SK-N-SH (cell line): ENCODE measurements at regions not wholly inside any gene's neighbourhood (a gene's known extent, or its start where the extent isn't known, plus 50 kb on each side); places are given as distances from the start of the nearest gene placed in this dataset.

Experiments used
- CTCF ChIP-seq: fragments of 200-600 bp; sonication (generic); IDR thresholded peaks from 2 replicates; pipeline ENCODE4 v1.6.1; 2017; ENCODE audit warnings: antibody characterized with exemption, mild to moderate bottlenecking, moderate library complexity
- EP300 ChIP-seq, 2 experiments: IDR thresholded peaks; 2 replicates each; pipeline versions ENCODE4 v1.4.0 to v1.6.1; 2012; ENCODE audit warnings: borderline replicate concordance in 1 of 2, low read depth in 1 of 2, low read length in 1 of 2
- EZH2phosphoT487 ChIP-seq: fragments of 200-600 bp; sonication (generic); IDR thresholded peaks from 2 replicates; pipeline ENCODE4 v1.6.1; 2017; ENCODE audit warnings: low read depth, mixed run types, mild to moderate bottlenecking, antibody characterized with exemption, moderate library complexity, borderline replicate concordance
- NFIC ChIP-seq: IDR thresholded peaks from 2 replicates; pipeline ENCODE4 v1.4.0; 2012; ENCODE audit warnings: borderline replicate concordance
- TF ChIP-seq, protein P1 (sequence below): IDR thresholded peaks from 2 replicates; pipeline ENCODE4 v1.4.0; 2012; ENCODE audit warnings: low read depth

DNA sequence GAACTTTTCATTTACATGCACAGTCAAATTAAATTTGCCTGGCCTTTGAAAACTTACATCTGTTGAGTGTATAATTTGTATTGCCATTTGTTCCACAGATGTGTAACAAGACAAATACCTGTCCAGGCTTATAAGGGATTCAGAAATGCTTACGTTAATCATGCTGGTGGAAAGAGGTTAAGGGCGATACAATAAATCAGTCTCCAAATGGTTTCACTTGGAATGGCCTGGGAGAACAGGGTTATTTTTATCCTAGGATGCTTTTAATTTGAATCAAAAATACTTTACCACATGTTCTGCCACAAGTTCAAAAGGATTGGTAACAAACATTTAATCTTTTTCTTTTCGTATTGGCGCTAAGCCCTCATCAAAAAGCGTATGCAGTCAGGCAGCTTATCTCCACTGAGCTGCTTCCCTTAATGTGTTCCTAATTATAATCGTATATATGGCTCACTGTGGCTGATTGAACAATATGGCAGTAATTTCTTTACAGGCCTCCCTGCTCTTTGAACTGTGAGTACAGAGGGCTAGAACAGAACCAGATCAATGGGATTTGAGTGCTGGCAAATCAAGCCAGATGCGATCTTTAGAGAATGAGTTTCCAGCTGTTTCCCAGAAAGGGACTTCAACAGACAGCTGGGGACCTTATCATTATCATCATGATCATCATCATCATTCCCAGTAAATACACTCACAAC lies 425.7 kb downstream of the SPRY2 start:
- TF ChIP-seq EZH2phosphoT487 (no peak), CTCF (no peak), EP300 (IDR thresholded peaks at IDR 0.05; ENCODE audit: borderline replicate concordance in 1 of 2, low read depth in 1 of 2, low read length in 1 of 2) (peak in 1 of 2 experiments; percentile 91; a peak in 2 of 4 replicates), NFIC (no peak)
- TF ChIP-seq, protein P1, sequence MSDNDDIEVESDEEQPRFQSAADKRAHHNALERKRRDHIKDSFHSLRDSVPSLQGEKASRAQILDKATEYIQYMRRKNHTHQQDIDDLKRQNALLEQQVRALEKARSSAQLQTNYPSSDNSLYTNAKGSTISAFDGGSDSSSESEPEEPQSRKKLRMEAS = no peak
